H1 (cell line): ENCODE measurements at regions not wholly inside any gene's neighbourhood (a gene's known extent, or its start where the extent isn't known, plus 50 kb on each side); places are given as distances from the start of the nearest gene placed in this dataset.

Experiments used
- CTCF ChIA-PET: fragments of 300-600 bp; sonication (Branson Sonifier 250); formaldehyde crosslinking; loops from one replicate; lab custom pipeline; 2021; ENCODE audit not compliant: partially characterized antibody; lab: Charles Lee
- POLR2A ChIA-PET: fragments of 300-600 bp; sonication (Branson Sonifier 250); formaldehyde crosslinking; loops from one replicate; lab custom pipeline; 2021; ENCODE audit warnings: inconsistent platforms; ENCODE audit not compliant: partially characterized antibody; lab: Charles Lee
- DNase-seq, 2 experiments: peaks; one replicate each; pipeline versions ENCODE4 v3.0.0 to v3.0.0-alpha.2; 2010 to 2022; ENCODE audit warnings: low spot score in 2 of 2, low read depth in 1 of 2, mixed read lengths in 1 of 2
- FAIRE-seq: peaks from 2 replicates; lab custom pipeline; 2011; peaks lifted over from hg19 to GRCh38; lab: Jason Lieb, UNC
- H2AFZ ChIP-seq: 2 replicates; pipeline ENCODE4 v1.8.1; 2012; ENCODE audit warnings: low read length, inconsistent platforms
- H2AK5ac ChIP-seq: 2 replicates; pipeline ENCODE4 v1.6.1; 2013; ENCODE audit warnings: low read depth, low read length
- H2BK120ac ChIP-seq: replicated peaks from 2 replicates; pipeline ENCODE3; 2013; ENCODE audit warnings: low read depth, low read length, inconsistent platforms
- H2BK12ac ChIP-seq: 2 replicates; pipeline ENCODE4 v1.6.1; 2013; ENCODE audit warnings: low read depth, low read length
- H2BK15ac ChIP-seq: 2 replicates; pipeline ENCODE4 v1.6.1; 2013; ENCODE audit warnings: low read length
- H2BK20ac ChIP-seq: 2 replicates; pipeline ENCODE4 v1.6.1; 2013; ENCODE audit warnings: low read length
- H2BK5ac ChIP-seq: 2 replicates; pipeline ENCODE4 v1.6.1; 2013; ENCODE audit warnings: low read depth, low read length
- H3K14ac ChIP-seq: 2 replicates; pipeline ENCODE4 v1.6.1; 2013; ENCODE audit warnings: inconsistent platforms; ENCODE audit not compliant: insufficient read length
- H3K18ac ChIP-seq: 2 replicates; pipeline ENCODE4 v1.6.1; 2013; ENCODE audit warnings: low read length; ENCODE audit errors: extremely low read depth
- H3K23ac ChIP-seq: 2 replicates; pipeline ENCODE4 v1.6.1; 2013; ENCODE audit warnings: inconsistent platforms; ENCODE audit not compliant: insufficient read length
- H3K23me2 ChIP-seq: 2 replicates; pipeline ENCODE4 v1.6.1; 2013; ENCODE audit warnings: low read depth, low read length
- H3K27ac ChIP-seq: 2 replicates; pipeline ENCODE4 v1.6.1; 2011; ENCODE audit warnings: low read depth, low read length, inconsistent platforms
- H3K27me3 ChIP-seq, 4 experiments: replicated peaks in 1 of 4; 1 replicate in 1 of 4; 2 replicates in 3 of 4; pipeline versions ENCODE4 v1.6.1 to v1.8.1; 2011 to 2013; ENCODE audit warnings: low read length in 3 of 4, mild to moderate bottlenecking in 3 of 4, inconsistent platforms in 2 of 4, mixed read lengths in 2 of 4, moderate library complexity in 1 of 4; ENCODE audit not compliant: control insufficient read depth in 3 of 4, insufficient read depth in 3 of 4; ENCODE audit errors: extremely low read depth in 1 of 4
- H3K36me3 ChIP-seq, 4 experiments: 2 replicates each; pipeline versions ENCODE4 v1.6.1 to v1.8.1; 2011 to 2013; ENCODE audit warnings: mild to moderate bottlenecking in 4 of 4, low read length in 3 of 4, moderate library complexity in 2 of 4, control low read depth in 1 of 4, inconsistent platforms in 1 of 4; ENCODE audit not compliant: insufficient read depth in 4 of 4, control insufficient read depth in 2 of 4
- H3K4ac ChIP-seq: replicated peaks from 2 replicates; pipeline ENCODE3; 2013; ENCODE audit warnings: low read length, low read depth, mixed read lengths, inconsistent platforms; ENCODE audit not compliant: insufficient read length
- H3K4me1 ChIP-seq, 4 experiments: replicated peaks in 1 of 4; 1 replicate in 1 of 4; 2 replicates in 3 of 4; pipeline versions ENCODE4 v1.6.1 to v1.8.1; 2011 to 2013; ENCODE audit warnings: low read length in 3 of 4, inconsistent platforms in 2 of 4, mixed read lengths in 1 of 4; ENCODE audit not compliant: insufficient read depth in 4 of 4, control insufficient read depth in 3 of 4
- H3K4me2 ChIP-seq, 2 experiments: 2 replicates each; pipeline versions ENCODE4 v1.6.1 to v1.8.1; 2011 to 2013; ENCODE audit warnings: low read depth in 2 of 2, low read length in 2 of 2, control low read depth in 1 of 2, inconsistent platforms in 1 of 2, mild to moderate bottlenecking in 1 of 2; ENCODE audit not compliant: insufficient read depth in 1 of 2
- H3K4me3 ChIP-seq, 4 experiments: fragments of 200-600, 300-600 bp in 1 of 4; sonication (generic), shearing (Covaris generic), sonication (Bioruptor Twin) in 1 of 4; 2 replicates each; pipeline versions ENCODE4 v1.5.1 to v1.8.1; 2011 to 2016; ENCODE audit warnings: low read length in 4 of 4, low read depth in 3 of 4, control low read depth in 2 of 4, inconsistent platforms in 2 of 4, mild to moderate bottlenecking in 2 of 4, mixed read lengths in 1 of 4, moderate library complexity in 1 of 4; ENCODE audit not compliant: insufficient read depth in 2 of 4; ENCODE audit errors: extremely low read depth in 1 of 4
- H3K56ac ChIP-seq: replicated peaks from 2 replicates; pipeline ENCODE3; 2013; ENCODE audit warnings: low read depth, mild to moderate bottlenecking, mixed read lengths, low read length, inconsistent platforms; ENCODE audit not compliant: insufficient read length
- H3K79me1 ChIP-seq: 2 replicates; pipeline ENCODE4 v1.6.1; 2013; ENCODE audit warnings: low read depth, low read length, control low read depth
- H3K79me2 ChIP-seq, 2 experiments: 2 replicates each; pipeline versions ENCODE4 v1.6.1 to v1.8.1; 2012 to 2013; ENCODE audit warnings: low read length in 2 of 2, mild to moderate bottlenecking in 2 of 2, inconsistent platforms in 1 of 2; ENCODE audit not compliant: insufficient read depth in 2 of 2, control insufficient read depth in 1 of 2
- H3K9ac ChIP-seq, 4 experiments: replicated peaks in 1 of 4; 1 replicate in 1 of 4; 2 replicates in 3 of 4; pipeline versions ENCODE4 v1.6.1 to v1.8.1; 2011 to 2013; ENCODE audit warnings: low read depth in 3 of 4, low read length in 3 of 4, control low read depth in 2 of 4, mild to moderate bottlenecking in 2 of 4, moderate library complexity in 2 of 4, inconsistent platforms in 1 of 4; ENCODE audit errors: extremely low read depth in 1 of 4
- H3K9me3 ChIP-seq, 2 experiments: 2 replicates each; pipeline versions ENCODE4 v1.6.1 to v1.8.1; 2012 to 2013; ENCODE audit warnings: mild to moderate bottlenecking in 2 of 2, moderate library complexity in 2 of 2, control low read depth in 1 of 2, inconsistent platforms in 1 of 2, low read depth in 1 of 2, low read length in 1 of 2, mixed read lengths in 1 of 2; ENCODE audit not compliant: insufficient read depth in 2 of 2
- H4K20me1 ChIP-seq, 2 experiments: replicated peaks in 1 of 2; 2 replicates each; pipeline versions ENCODE3 to v1.8.1; 2011 to 2013; ENCODE audit warnings: inconsistent platforms in 2 of 2, low read length in 2 of 2, mild to moderate bottlenecking in 1 of 2; ENCODE audit not compliant: insufficient read depth in 2 of 2, control insufficient read depth in 1 of 2
- H4K5ac ChIP-seq: 2 replicates; pipeline ENCODE4 v1.6.1; 2013; ENCODE audit warnings: low read length, low read depth, mixed read lengths, inconsistent platforms; ENCODE audit not compliant: insufficient read length
- H4K8ac ChIP-seq: 2 replicates; pipeline ENCODE4 v1.8.0; 2013; ENCODE audit warnings: mild to moderate bottlenecking, moderate library complexity, low read length, inconsistent platforms; ENCODE audit not compliant: insufficient read depth; ENCODE audit errors: extremely low read depth
- H4K91ac ChIP-seq: replicated peaks from 2 replicates; pipeline ENCODE3; 2013; ENCODE audit warnings: low read length, mixed read lengths, inconsistent platforms; ENCODE audit not compliant: insufficient read length
- CBX5 ChIP-seq: fragments of 300-800, 300-1000 bp; sonication (generic); IDR thresholded peaks from 2 replicates; pipeline ENCODE4 v1.7.1; 2016; ENCODE audit warnings: antibody characterized with exemption, low read length, low read depth
- GTF2F1 ChIP-seq: IDR thresholded peaks from 2 replicates; pipeline ENCODE4 v1.6.1; 2012; ENCODE audit warnings: low read depth, low read length, improper control_type of control experiment, borderline replicate concordance
- SIX5 ChIP-seq: IDR thresholded peaks from 2 replicates; pipeline ENCODE4 v1.6.1; 2011; ENCODE audit warnings: mild to moderate bottlenecking, low read depth, low read length

- FAIRE-seq = no peak
- H4K91ac ChIP-seq = no peak overlapping the region
- H3K27me3 ChIP-seq = no peaks in the 10 kb centered on the region
- no peak overlapping the region for H2BK15ac ChIP-seq
- no peaks in the 10 kb centered on the region for H3K79me2 ChIP-seq
- no peak overlapping the region for H4K8ac ChIP-seq
- no peaks in the 10 kb centered on the region for H3K4me1 ChIP-seq
- CTCF ChIA-PET = no interaction called here
- H3K23me2 ChIP-seq = no peaks in the 10 kb centered on the region
- no peak overlapping the region for H2BK5ac ChIP-seq
- no peaks in the 10 kb centered on the region for H3K9me3 ChIP-seq
- H3K14ac ChIP-seq = no peak overlapping the region
- no peak overlapping the region for H3K4me3 ChIP-seq
- no peak overlapping the region for H4K5ac ChIP-seq
- H3K27ac ChIP-seq = no peak overlapping the region
- no peak overlapping the region for H3K4me2 ChIP-seq
- H2BK12ac ChIP-seq = no peak overlapping the region
- no peak overlapping the region for H3K18ac ChIP-seq
- H2AK5ac ChIP-seq = no peak overlapping the region
- TF ChIP-seq SIX5 (no peak), CBX5 (no peak), GTF2F1 (no peak)
- no peak overlapping the region for H3K56ac ChIP-seq
- H3K9ac ChIP-seq = no peak overlapping the region
- H3K4ac ChIP-seq = no peak overlapping the region
- no peak overlapping the region for H2BK120ac ChIP-seq
- no peaks in the 10 kb centered on the region for H3K36me3 ChIP-seq
- no peaks in the 10 kb centered on the region for H3K79me1 ChIP-seq
- H4K20me1 ChIP-seq = no peaks in the 10 kb centered on the region
- no peak overlapping the region for H2AFZ ChIP-seq
- no peak overlapping the region for H3K23ac ChIP-seq
- POLR2A ChIA-PET = no interaction called here
- DNase-seq = no peak
- H2BK20ac ChIP-seq = no peak overlapping the region
These were observed 814.9 kb upstream of the NRXN1 start for GRCh38 chr2:51846796-51847195.
